HG03457 (cell line): ENCODE measurements at regions not wholly inside any gene's neighbourhood (a gene's known extent, or its start where the extent isn't known, plus 50 kb on each side); places are given as distances from the start of the nearest gene placed in this dataset.

ENCODE experiments used
- ATAC-seq: cut with Tn5 transposase; IDR thresholded peaks from one replicate; pipeline ENCODE4 v1.9.1; 2021; ENCODE audit warnings: moderate number of reproducible peaks; ENCODE audit not compliant: unreplicated experiment

GRCh38 chr11:27783701-27784355 is 83.6 kb upstream of the BDNF start:
- no peak for ATAC-seq

- ATAC-seq = no peak
Observed at GRCh38 chr11:27777033-27777432, 76.8 kb upstream of the BDNF start.

DNA sequence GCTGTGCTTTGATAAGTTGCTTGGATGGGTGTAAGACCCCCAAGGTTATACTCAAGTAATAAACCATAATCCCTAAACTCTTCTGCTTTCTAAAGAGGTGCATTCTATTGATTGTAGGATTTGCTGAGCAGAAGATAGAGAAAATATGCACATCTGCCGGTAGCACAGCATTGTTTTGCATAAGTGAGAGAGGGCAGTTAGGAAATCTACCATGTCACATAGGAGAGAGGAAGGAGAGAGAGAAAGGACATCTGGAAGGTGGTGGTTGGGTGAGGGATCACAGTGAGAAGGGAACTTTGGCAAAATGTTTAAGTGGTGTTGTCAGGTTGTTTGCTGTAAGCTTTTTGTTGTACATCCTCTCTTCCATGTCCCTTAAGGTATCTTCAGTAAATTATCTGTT is 73.6 kb upstream of the BDNF start:
- ATAC-seq = no peak

DNA sequence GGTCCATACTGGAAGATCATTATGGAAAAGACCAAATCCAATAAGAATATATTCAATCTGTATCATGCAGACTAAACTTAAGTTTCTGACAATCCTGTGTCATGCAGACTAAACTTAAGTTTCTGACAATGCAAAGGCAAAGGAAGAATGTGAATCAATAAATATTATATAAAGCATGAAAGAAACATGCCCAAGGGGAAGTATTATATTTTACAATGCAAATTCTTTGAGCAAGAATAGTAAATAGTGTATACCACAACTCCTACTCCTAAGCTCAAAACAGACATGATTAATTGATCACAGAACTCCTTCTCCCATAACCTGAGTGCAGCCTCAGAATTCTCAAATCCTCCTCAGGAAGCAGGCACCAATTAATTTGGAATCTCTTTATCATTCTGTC is 71.3 kb upstream of the BDNF start:
- ATAC-seq = no peak

DNA sequence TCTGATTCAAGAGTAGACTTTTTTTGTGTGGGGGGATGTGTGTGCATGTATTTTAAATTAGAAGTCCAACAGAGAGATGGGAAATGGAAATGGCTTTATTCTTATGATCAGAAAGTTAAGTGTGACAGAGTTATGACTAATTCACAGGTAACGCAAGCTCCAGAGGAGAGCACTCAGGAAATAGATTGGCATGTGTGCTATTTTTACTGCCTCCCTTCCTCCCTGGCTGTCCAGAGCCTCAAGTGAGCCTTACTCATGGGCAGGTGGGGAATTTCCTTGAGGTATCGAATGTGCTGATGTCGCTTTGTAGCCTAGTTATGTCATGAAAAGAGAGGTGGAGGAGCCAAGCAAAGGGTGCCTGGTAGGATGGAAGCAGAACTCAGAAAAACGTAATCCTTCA is 70.3 kb upstream of the BDNF start:
- no peak for ATAC-seq

DNA sequence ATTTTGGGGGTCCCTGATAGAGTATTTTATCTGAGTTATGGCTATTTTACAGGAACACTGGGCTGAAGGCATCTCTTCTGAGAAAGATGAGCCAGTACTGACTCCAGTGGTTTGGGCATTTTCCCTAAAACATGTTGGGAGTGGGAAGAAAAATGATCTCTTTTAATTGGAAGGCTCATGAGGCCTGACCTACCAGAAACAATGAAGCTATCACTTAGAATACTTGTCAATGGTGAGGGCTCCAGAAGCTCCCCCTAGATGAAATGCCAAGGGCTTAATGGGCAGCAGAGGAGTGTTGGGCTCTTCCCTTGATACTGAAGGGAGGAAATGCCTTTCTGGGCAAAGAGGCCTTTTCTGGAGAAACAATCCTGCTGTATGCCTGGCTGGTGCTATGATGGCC is 63.5 kb upstream of the BDNF start:
- no peak for ATAC-seq

GRCh38 chr11:27761356-27761755 is 61.1 kb upstream of the BDNF start:
- no peak for ATAC-seq

GRCh38 chr11:27757953-27758352 is 57.7 kb upstream of the BDNF start:
- no peak for ATAC-seq

DNA sequence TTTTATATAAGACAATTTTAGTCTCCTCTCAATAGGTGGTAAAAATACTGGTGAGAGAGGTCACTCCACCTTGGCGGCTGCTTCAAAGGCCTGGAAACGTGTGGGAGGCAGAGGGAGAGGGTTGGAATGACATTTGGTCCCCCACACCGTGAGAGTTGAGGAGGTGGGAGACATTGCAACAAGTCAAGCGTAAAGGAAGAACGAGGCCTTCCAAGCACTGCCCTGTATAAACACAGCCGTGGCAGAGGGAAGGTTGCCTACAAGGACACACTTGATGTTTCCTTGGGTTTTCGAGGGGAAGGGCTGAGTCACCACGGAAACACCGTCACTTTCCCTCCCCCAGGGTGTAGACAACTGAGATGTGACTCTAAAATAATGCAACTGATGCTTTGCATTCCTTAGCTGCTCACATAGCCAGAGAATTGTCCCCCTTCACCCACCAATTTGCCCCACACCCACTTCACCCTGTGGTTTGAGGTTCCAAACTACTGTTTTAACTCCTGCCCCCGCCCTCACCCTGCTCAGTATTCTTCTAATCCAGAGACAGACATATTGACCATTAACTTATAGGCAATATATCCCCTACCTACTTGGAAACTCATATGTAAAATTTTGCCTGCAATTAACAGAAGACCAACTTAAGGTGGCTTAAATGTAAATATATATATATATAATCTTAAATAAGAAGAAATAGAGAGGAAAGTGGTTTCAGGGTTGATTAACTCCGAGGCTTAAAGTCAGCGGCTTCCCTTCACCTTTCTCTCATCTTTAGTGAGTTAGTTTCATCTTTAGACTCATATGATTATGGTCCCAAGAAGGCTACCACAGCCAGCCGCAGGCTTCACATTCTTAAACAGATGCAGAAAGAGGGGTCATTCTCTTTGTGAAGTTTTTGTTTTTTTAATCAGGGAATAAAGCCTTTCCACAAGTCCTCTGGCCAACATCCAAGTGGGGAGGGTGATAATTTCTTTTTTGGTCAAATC is 54.1 kb upstream of the BDNF start:
- no peak for ATAC-seq
